ENCODE measurements at regions not wholly inside any gene's neighbourhood (a gene's known extent, or its start where the extent isn't known, plus 50 kb on each side); places are given as distances from the start of the nearest gene placed in this dataset.
"Not testable (repeated sequence)": the region's sequence is repeated elsewhere in the genome, so short reads cannot be mapped to it uniquely, and the experiment has no call there.

DNA sequence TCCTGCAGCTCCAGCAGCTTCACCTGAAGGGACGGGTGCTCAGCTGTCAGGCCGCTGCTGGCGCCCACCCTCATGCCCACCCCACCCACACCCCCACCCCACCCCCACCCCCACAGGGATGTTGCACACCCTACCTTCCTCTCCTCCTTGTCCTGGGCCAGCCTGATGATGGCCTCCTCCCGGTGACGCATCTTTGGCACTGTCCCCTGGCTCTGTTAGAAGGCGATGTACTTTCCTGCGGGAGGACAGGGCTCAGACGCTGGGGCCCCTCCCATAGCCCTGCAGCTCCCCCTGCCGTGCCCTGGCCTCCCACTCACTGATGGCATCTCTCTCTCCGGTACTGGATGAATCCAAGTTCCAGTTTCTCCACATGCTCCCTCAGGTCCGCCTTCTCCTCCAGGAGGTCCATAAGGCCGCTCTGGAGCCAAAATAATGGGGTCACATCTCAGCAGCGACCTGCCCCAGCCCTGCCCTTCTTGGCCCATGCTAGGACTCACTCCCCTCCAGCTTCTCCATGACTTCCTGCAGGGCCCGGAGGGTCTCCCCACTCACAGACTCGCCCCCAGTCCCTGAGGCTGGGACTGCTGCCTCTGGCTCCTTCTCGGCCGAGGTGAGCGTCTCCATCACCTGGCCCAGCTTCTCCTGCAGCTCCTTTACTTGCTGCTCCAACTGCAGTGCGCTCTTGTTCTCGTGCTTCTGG lies 55.2 kb downstream of the GOLGA8B start:
- not testable (repeated sequence) for H3K36me3 ChIP-seq; DNase-seq; H3K4me1 ChIP-seq; H3K27me3 ChIP-seq; H3K4me3 ChIP-seq (ENCODE audit: low read depth, low read length); H3K9me3 ChIP-seq

DNA sequence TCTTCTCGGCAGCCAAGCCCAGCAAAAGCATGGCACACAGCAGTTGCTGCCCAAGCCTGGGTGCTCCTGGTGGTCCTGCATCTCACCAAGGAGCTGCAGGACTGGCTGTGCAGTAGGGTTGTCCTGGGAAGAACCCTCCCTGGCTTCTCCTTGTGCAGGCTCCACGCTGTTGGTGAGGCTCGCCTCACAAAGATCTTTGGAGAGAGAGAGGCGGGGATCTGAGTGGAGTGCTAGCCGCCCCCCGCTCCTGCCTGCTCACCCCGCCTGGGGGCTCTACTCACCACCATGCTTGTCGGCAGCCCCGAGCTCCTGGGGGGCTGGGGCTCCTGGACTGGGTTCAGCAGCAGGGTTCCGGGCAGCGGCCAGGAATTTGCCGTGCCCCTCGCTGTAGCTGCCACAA lies 55.8 kb downstream of the GOLGA8B start:
- H3K4me1 ChIP-seq; H3K27me3 ChIP-seq; H3K9me3 ChIP-seq; DNase-seq; H3K36me3 ChIP-seq; H3K4me3 ChIP-seq (ENCODE audit: low read depth, low read length): not testable (repeated sequence)

DNA sequence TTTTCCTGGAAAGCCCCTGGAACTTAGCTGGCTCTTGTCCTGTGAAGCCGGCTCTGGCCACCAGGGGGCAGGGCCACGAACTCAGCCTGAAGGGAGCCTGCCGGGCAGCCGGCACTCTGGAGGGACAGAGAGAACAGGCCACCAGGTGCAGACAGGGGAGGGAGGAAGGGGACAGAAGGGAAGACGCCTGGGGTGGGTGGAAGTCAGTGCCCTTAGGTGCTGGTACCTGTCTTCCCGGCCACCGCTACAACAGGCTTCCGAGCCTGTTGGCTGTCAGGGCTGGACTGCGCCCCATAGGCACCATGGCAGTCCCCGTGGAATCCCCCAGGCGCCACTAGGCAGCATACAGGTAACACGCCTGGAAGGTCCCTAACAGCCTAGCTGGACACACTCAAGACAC lies 59.6 kb downstream of the GOLGA8B start:
- H3K4me3 ChIP-seq (ENCODE audit: low read depth, low read length); H3K36me3 ChIP-seq; H3K27me3 ChIP-seq; H3K4me1 ChIP-seq; DNase-seq; H3K9me3 ChIP-seq: not testable (repeated sequence)

DNA sequence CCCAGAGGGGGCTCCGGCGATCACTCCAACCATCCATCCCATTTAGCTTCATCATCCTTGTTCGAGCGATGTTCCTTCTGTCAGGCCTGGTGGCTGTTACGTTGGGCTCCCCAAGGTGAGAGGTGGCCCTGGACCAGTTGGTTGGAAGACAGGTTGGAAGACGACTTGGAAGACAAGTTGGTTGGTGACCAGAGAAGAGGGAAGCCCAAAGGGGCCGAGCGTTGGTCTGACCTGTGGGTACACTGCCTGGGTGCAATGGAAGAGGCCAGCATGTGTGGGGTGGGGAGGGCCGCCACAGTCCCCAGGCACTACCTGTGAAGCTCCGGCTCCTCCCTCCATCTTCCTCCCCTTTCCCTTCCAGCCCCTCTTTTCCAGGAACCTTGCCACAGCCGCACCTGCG lies 60.9 kb downstream of the GOLGA8B start:
- H3K4me3 ChIP-seq (ENCODE audit: low read depth, low read length); H3K36me3 ChIP-seq; H3K9me3 ChIP-seq; H3K4me1 ChIP-seq; H3K27me3 ChIP-seq; DNase-seq: not testable (repeated sequence)

DNA sequence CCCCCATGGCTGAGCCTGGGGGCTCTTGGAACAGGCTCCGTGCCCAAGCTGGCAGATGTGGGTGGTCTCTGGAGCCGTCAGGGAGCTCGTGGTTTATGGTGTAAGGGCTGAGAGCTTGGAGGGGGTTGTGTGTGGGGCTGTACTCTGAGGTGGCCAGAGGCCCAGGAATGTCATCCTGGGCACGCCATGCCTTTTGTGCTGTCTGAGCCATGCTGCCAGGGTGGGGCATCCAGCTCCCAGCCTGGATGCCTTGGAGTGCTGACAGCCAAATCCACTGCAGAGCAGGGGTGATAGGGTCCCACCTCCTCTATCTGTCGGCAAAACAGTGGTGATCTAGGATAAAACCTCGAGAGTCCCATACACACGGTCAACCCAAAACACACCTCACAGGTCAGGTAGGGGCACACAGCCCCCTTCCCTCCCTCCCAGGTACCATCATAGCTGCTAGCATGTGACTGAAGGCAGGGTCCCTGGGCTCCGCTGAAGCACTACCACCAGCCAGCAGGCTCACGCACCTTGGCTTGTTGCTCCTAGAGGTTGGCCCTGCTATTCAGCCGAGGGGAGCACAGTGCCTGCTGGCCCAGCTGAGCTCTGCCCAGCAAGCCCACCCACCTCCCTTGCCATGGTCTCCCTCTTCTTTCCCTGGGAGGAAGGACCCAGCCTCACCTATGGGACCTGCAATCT lies 61.5 kb downstream of the GOLGA8B start:
- not testable (repeated sequence) for H3K36me3 ChIP-seq; H3K4me1 ChIP-seq; DNase-seq; H3K27me3 ChIP-seq; H3K4me3 ChIP-seq (ENCODE audit: low read depth, low read length); H3K9me3 ChIP-seq

DNA sequence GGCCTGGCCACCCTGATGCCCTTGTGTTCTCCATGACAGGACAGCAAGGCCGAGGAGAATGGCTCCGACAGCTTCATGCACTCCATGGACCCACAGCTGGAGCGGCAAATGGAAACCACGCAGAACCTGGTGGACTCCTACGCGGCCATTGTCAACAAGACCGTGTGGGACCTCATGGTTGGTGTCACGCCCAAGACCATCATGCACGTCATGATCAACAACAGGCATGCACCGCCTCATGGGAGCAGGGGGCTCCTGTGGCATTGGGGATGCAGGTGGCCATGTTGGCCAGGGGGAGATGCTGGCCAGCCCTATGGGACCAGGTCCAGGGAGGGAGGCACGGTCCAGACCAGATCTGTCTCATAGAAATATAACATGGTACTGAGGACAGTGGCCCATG lies 62.9 kb downstream of the GOLGA8B start:
- TF ChIP-seq, protein P1, sequence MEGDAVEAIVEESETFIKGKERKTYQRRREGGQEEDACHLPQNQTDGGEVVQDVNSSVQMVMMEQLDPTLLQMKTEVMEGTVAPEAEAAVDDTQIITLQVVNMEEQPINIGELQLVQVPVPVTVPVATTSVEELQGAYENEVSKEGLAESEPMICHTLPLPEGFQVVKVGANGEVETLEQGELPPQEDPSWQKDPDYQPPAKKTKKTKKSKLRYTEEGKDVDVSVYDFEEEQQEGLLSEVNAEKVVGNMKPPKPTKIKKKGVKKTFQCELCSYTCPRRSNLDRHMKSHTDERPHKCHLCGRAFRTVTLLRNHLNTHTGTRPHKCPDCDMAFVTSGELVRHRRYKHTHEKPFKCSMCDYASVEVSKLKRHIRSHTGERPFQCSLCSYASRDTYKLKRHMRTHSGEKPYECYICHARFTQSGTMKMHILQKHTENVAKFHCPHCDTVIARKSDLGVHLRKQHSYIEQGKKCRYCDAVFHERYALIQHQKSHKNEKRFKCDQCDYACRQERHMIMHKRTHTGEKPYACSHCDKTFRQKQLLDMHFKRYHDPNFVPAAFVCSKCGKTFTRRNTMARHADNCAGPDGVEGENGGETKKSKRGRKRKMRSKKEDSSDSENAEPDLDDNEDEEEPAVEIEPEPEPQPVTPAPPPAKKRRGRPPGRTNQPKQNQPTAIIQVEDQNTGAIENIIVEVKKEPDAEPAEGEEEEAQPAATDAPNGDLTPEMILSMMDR (IDR thresholded peaks at IDR 0.05; ENCODE audit: low read depth, low read length), result no peak
- Histone ChIP-seq H3K4me1 (no peaks in the 10 kb centered on the region), H3K4me3 (ENCODE audit: low read depth, low read length) (no peak overlapping the region), H3K27me3 (no peaks in the 10 kb centered on the region), H3K36me3 (no peaks in the 10 kb centered on the region), H3K9me3 (no peaks in the 10 kb centered on the region)
- DNase-seq, result no peak

DNA sequence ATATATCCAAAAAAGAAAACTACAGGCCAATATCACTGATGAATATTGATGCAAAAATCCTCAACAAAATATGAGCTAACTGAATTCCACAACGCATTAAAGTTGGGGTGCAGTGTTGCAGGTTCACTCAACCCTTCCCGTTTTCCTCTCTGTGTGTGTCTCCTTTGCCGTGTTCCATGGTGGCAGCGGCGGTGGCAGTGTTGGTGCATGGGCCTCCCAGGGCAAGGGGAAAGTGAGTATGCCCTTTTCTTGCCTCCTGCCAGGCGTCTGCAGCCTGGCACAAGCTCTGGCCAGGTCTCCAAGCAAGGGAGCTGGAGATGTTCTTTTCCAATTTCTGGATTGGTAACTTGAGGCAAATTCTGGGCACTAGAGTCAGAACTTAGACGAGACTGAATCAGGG lies 63.4 kb downstream of the GOLGA8B start:
- H3K9me3 ChIP-seq; DNase-seq; H3K4me1 ChIP-seq; H3K4me3 ChIP-seq (ENCODE audit: low read depth, low read length); H3K27me3 ChIP-seq; H3K36me3 ChIP-seq: not testable (repeated sequence)

DNA sequence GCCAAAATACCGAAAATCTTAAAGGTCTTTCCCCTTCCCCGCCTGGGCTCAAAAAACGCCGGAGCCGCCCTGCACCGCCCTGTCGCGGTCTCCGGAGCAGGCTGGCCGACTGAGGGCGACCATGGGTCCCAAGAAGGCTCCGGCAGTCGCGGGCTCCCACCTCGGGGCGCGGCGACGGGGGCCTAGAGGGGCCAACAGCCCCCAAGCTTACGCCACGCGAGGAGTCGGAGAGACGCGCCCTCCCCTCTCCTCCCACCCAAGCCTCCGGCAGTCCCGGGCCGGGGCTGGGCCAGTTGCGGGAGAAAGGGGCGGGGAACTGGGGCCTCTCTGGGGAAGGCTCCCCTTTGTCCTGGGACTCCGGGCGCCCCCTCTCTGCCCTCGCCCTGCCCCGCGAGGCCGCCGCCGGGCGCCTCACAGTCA lies 69.2 kb downstream of the GOLGA8B start:
- H3K4me1 ChIP-seq, result no peaks in the 10 kb centered on the region
- peaks cover 29% of the 10 kb centered on the region for H3K27me3 ChIP-seq
- H3K9me3 ChIP-seq, result no peaks in the 10 kb centered on the region
- no peak for DNase-seq
- H3K36me3 ChIP-seq, result no peaks in the 10 kb centered on the region
- TF ChIP-seq, protein P1 (IDR thresholded peaks at IDR 0.05; ENCODE audit: low read depth, low read length), result no peak
- peak overlapping the region; percentile 50 for H3K4me3 ChIP-seq (ENCODE audit: low read depth, low read length)

DNA sequence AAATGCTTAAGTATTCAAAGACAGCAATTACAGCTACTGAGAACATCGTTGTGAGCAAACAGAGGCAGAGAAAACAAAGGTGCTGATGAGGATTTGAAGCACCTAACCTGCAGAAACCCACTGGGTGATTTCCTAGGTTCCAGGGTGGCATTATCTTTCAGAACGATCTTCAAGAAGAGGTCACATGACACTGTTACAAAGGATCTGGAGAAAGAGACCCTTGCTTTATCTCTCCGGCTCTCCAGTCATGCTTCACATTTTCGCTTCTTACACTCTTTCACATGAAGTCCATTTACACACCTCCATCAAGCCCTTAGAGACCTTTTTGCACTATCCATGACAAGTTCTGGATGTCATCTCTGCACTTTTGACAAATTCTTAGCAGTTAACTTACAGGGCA lies 70.8 kb downstream of the GOLGA8B start:
- no peak overlapping the region for H3K4me3 ChIP-seq (ENCODE audit: low read depth, low read length)
- DNase-seq, result no peak
- TF ChIP-seq, protein P1 (IDR thresholded peaks at IDR 0.05; ENCODE audit: low read depth, low read length), result no peak
- H3K9me3 ChIP-seq, result no peaks in the 10 kb centered on the region
- no peaks in the 10 kb centered on the region for H3K4me1 ChIP-seq
- no peaks in the 10 kb centered on the region for H3K36me3 ChIP-seq
- H3K27me3 ChIP-seq, result peaks cover 29% of the 10 kb centered on the region

All from BE2C (cell line).